Keratinocyte (primary cell): ENCODE measurements at regions not wholly inside any gene's neighbourhood (a gene's known extent, or its start where the extent isn't known, plus 50 kb on each side); places are given as distances from the start of the nearest gene placed in this dataset.

Experiments used
- CTCF ChIP-seq, 3 experiments: IDR thresholded peaks in 1 of 3; conservative IDR thresholded peaks in 1 of 3; optimal IDR thresholded peaks in 1 of 3; 2 replicates in 2 of 3; 3 replicates in 1 of 3; pipeline versions ENCODE3 to v1.5.1; 2011; ENCODE audit warnings: low read length in 3 of 3, mild to moderate bottlenecking in 3 of 3, moderate library complexity in 2 of 3, control low read depth in 1 of 3, inconsistent platforms in 1 of 3; ENCODE audit not compliant: insufficient read depth in 2 of 3; ENCODE audit errors: extremely low read depth in 1 of 3
- EZH2 ChIP-seq: IDR thresholded peaks from one replicate; pipeline ENCODE4 v1.6.1; 2012; ENCODE audit warnings: inconsistent platforms, mild to moderate bottlenecking, low read length, moderate library complexity

- TF ChIP-seq CTCF (optimal IDR thresholded peaks at IDR 0.05 in 1 of 3, IDR thresholded peaks at IDR 0.05 in 1 of 3, conservative IDR thresholded peaks at IDR 0.05 in 1 of 3; ENCODE audit: extremely low read depth in 1 of 3, insufficient read depth in 2 of 3, low read length in 3 of 3) (no peak), EZH2 (no peak)
Observed at GRCh38 chr4:106767991-106768390, 268.1 kb downstream of the DKK2 start.
